ENCODE measurements at regions not wholly inside any gene's neighbourhood (a gene's known extent, or its start where the extent isn't known, plus 50 kb on each side); places are given as distances from the start of the nearest gene placed in this dataset.

GRCh38 chr3:148372206-148372875, 325.4 kb upstream of the AGTR1 start:
- no peak for DNase-seq (ENCODE audit: low spot score in 2 of 2)
- no peak for TF ChIP-seq CTCF (IDR thresholded peaks at IDR 0.05)
- Histone ChIP-seq H3K9me3 (no peaks in the 10 kb centered on the region), H3K36me3 (no peaks in the 10 kb centered on the region), H3K27me3 (no peaks in the 10 kb centered on the region), H3K27ac (no peak overlapping the region), H3K4me1 (no peaks in the 10 kb centered on the region), H3K4me3 (no peak overlapping the region)
- intact Hi-C loops (cut with DNase I) = no loop called here

- DNase-seq (ENCODE audit: low spot score in 2 of 2) = no peak
- no peaks in the 10 kb centered on the region for H3K9me3 ChIP-seq
- no peaks in the 10 kb centered on the region for H3K27me3 ChIP-seq
- intact Hi-C loops (cut with DNase I) = no loop called here
- no peaks in the 10 kb centered on the region for H3K4me1 ChIP-seq
- no peak overlapping the region for H3K27ac ChIP-seq
- no peaks in the 10 kb centered on the region for H3K36me3 ChIP-seq
- TF ChIP-seq CTCF (IDR thresholded peaks at IDR 0.05) = no peak
- no peak overlapping the region for H3K4me3 ChIP-seq
These were observed 323.7 kb upstream of the AGTR1 start for GRCh38 chr3:148373961-148374360.

DNA sequence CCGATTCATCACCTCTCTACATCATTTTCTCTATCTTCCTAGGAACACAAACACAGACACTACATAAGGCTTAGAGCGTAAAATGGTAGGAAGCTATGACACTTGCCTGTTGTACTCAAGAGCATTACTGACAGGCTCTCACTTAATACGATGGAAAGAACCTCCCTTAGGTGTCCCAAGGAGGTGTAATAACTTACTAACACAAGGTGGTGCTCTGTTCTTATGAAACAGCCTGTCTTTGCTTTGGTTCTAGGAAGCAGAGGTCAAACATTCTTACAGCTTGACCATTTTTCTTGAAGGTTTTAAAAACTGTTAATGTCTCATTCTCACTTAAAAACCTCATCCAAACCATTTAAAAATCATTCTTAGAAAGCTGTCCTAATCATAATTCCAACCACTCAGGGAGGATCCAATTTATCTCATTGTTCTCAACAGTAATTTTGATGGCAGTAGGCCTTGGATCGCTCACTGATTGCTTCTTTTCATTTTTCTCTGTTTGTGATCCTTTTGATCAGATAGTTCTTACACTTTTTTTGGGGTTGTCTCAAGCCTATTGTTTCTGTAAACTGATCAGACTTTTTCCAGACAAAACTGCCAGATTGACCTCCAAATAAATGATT, 317.8 kb upstream of the AGTR1 start:
- H3K4me3 ChIP-seq = no peak overlapping the region
- intact Hi-C loops (cut with DNase I) = loop anchor here (1.0 to 5.0 kb wide), 2 partner anchors 338 to 567 kb away; no protein-coding TSS in a partner anchor
- DNase-seq (ENCODE audit: low spot score in 2 of 2) = no peak
- no peaks in the 10 kb centered on the region for H3K27me3 ChIP-seq
- TF ChIP-seq CTCF (IDR thresholded peaks at IDR 0.05) = peak; percentile 28 to 59 (median 39)
- no peaks in the 10 kb centered on the region for H3K36me3 ChIP-seq
- H3K9me3 ChIP-seq = no peaks in the 10 kb centered on the region
- H3K27ac ChIP-seq = no peak overlapping the region
- H3K4me1 ChIP-seq = no peaks in the 10 kb centered on the region

GRCh38 chr3:148381051-148381450, 316.7 kb upstream of the AGTR1 start:
- Histone ChIP-seq H3K4me1 (no peaks in the 10 kb centered on the region), H3K27ac (no peak overlapping the region), H3K9me3 (no peaks in the 10 kb centered on the region), H3K27me3 (no peaks in the 10 kb centered on the region), H3K36me3 (no peaks in the 10 kb centered on the region), H3K4me3 (no peak overlapping the region)
- intact Hi-C loops (cut with DNase I) = loop anchor here (5.0 kb wide), 1 partner anchor 566 kb away; no protein-coding TSS in a partner anchor
- DNase-seq (ENCODE audit: low spot score in 2 of 2) = no peak
- no peak for TF ChIP-seq CTCF (IDR thresholded peaks at IDR 0.05)

DNA sequence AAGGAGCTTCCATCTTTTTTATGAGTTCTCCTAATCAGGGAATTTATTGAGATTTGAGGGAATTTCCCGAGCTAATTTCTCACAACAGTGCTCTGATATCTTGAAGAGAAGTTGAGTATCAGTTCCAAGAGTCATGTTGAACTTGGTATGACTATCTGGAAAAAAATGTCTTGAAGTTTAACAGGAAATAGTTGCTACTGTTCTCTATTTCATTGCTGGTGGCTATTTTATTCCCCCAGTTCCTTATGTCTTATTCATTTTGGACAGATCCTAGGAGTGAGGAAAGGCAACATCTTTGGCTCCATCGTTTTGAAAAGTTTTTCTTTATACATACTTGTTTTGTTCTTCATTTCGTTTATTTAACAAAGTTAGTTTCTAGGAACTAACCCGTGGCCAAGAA, 307.8 kb upstream of the AGTR1 start:
- Histone ChIP-seq H3K36me3 (no peaks in the 10 kb centered on the region), H3K4me1 (no peaks in the 10 kb centered on the region), H3K4me3 (no peak overlapping the region), H3K27me3 (no peaks in the 10 kb centered on the region), H3K9me3 (no peaks in the 10 kb centered on the region), H3K27ac (no peak overlapping the region)
- DNase-seq (ENCODE audit: low spot score in 2 of 2) = no peak
- no peak for TF ChIP-seq CTCF (IDR thresholded peaks at IDR 0.05)
- intact Hi-C loops (cut with DNase I) = no loop called here

Measured in ascending aorta (tissue), 2 donors.